Left cardiac atrium (tissue), 4 donors: ENCODE measurements at regions not wholly inside any gene's neighbourhood (a gene's known extent, or its start where the extent isn't known, plus 50 kb on each side); places are given as distances from the start of the nearest gene placed in this dataset.
"Not testable (repeated sequence)": the region's sequence is repeated elsewhere in the genome, so short reads cannot be mapped to it uniquely, and the experiment has no call there.

ENCODE experiments used
- ATAC-seq, 2 donors: fragments of 200-7000 bp; cut with Tn5 transposase; one replicate each; pipeline ENCODE4 v1.9.1; 2020; ENCODE audit warnings: mild to moderate bottlenecking in 2 of 2, moderate library complexity in 2 of 2
- DNase-seq: peaks from one replicate; pipeline ENCODE4 v3.0.0-alpha.2; 2020
- intact Hi-C, 2 donors: fragments of 100-400 bp; cut with DNase I; formaldehyde crosslinking; loops; one replicate each; pipeline versions ENCODE4 v1.14.1 to v1.15.1; 2022 to 2023
- donor health status: DM: no; HTN: yes; CAD: no.
- donor health status: DM: no; HTN: yes; CAD: no; lungs with severe emphysema.
- donor health status: DM: yes; HTN: yes; CAD: no.
- donor health status: Dilated cardiomyopathy.

- intact Hi-C loops = no loop called here
- DNase-seq = no peak
- ATAC-seq = no peak
These were observed 119.0 kb upstream of the NPSR1 start for GRCh38 chr7:34539003-34539402.

- intact Hi-C loops = no loop called here
- no peak for DNase-seq
- ATAC-seq = no peak
These were observed 113.4 kb upstream of the NPSR1 start for GRCh38 chr7:34544621-34545020.

- DNase-seq (no peak), ATAC-seq (no peak)
- intact Hi-C loops = no loop called here
These were observed 107.0 kb upstream of the NPSR1 start for GRCh38 chr7:34550996-34551395.

- DNase-seq = no peak
- intact Hi-C loops = no loop called here
These were observed 105.5 kb upstream of the NPSR1 start for GRCh38 chr7:34552502-34552901.

GRCh38 chr7:34558022-34558421 is 100.0 kb upstream of the NPSR1 start:
- intact Hi-C loops = no loop called here

More at GRCh38 chr7:34552502-34552901, 105.5 kb upstream of the NPSR1 start:
- no peak for ATAC-seq

GRCh38 chr7:34564091-34564490 is 93.9 kb upstream of the NPSR1 start:
- intact Hi-C loops = no loop called here
- no peak for ATAC-seq
- no peak for DNase-seq

More at GRCh38 chr7:34558022-34558421, 100.0 kb upstream of the NPSR1 start:
- ATAC-seq (no peak), DNase-seq (no peak)

GRCh38 chr7:34567906-34568305 is 90.1 kb upstream of the NPSR1 start:
- DNase-seq = no peak
- ATAC-seq = no peak
- intact Hi-C loops = no loop called here

- intact Hi-C loops = no loop called here
- ATAC-seq (no peak), DNase-seq (no peak)
These were observed 87.9 kb upstream of the NPSR1 start for GRCh38 chr7:34569975-34570699.

- ATAC-seq = no peak
- intact Hi-C loops = no loop called here
These were observed 83.0 kb upstream of the NPSR1 start for GRCh38 chr7:34575006-34575405.

GRCh38 chr7:34577934-34578333 is 80.1 kb upstream of the NPSR1 start:
- DNase-seq, ATAC-seq, intact Hi-C loops: not testable (repeated sequence)

More at GRCh38 chr7:34575006-34575405, 83.0 kb upstream of the NPSR1 start:
- DNase-seq = no peak

GRCh38 chr7:34581698-34582097 is 76.3 kb upstream of the NPSR1 start:
- intact Hi-C loops, DNase-seq, ATAC-seq: not testable (repeated sequence)

- intact Hi-C loops = no loop called here
- no peak for DNase-seq
- no peak for ATAC-seq
These were observed 73.5 kb upstream of the NPSR1 start for GRCh38 chr7:34584526-34584925.

GRCh38 chr7:34596887-34597286 is 61.1 kb upstream of the NPSR1 start:
- ATAC-seq = no peak
- intact Hi-C loops = loop anchor here in 1 of 2 donors (5.0 kb wide), 1 partner anchor 275 kb away; no protein-coding TSS in a partner anchor
- no peak for DNase-seq

GRCh38 chr7:34603711-34604444 is 54.1 kb upstream of the NPSR1 start:
- peak; percentile 44 for DNase-seq
- peak; percentile 53 to 54 for ATAC-seq
- intact Hi-C loops = no loop called here
